GM12892 (cell line): ENCODE measurements at regions not wholly inside any gene's neighbourhood (a gene's known extent, or its start where the extent isn't known, plus 50 kb on each side); places are given as distances from the start of the nearest gene placed in this dataset.

ENCODE experiments used
- DNase-seq: peaks from one replicate; pipeline ENCODE4 v3.0.0; 2011; ENCODE audit not compliant: insufficient read length
- FAIRE-seq: peaks from 2 replicates; lab custom pipeline; 2011; peaks lifted over from hg19 to GRCh38; lab: Jason Lieb, UNC
- POLR2A ChIP-seq: IDR thresholded peaks from 2 replicates; pipeline ENCODE4 v1.6.1; 2011; ENCODE audit warnings: low read depth, low read length, control low read depth
- POLR2AphosphoS5 ChIP-seq: IDR thresholded peaks from 2 replicates; pipeline ENCODE4 v1.6.1; 2011; ENCODE audit warnings: low read depth, low read length, control low read depth
- TAF1 ChIP-seq: IDR thresholded peaks from 2 replicates; pipeline ENCODE4 v1.6.1; 2011; ENCODE audit warnings: low read depth, mild to moderate bottlenecking, control low read depth, low read length, borderline replicate concordance

DNA sequence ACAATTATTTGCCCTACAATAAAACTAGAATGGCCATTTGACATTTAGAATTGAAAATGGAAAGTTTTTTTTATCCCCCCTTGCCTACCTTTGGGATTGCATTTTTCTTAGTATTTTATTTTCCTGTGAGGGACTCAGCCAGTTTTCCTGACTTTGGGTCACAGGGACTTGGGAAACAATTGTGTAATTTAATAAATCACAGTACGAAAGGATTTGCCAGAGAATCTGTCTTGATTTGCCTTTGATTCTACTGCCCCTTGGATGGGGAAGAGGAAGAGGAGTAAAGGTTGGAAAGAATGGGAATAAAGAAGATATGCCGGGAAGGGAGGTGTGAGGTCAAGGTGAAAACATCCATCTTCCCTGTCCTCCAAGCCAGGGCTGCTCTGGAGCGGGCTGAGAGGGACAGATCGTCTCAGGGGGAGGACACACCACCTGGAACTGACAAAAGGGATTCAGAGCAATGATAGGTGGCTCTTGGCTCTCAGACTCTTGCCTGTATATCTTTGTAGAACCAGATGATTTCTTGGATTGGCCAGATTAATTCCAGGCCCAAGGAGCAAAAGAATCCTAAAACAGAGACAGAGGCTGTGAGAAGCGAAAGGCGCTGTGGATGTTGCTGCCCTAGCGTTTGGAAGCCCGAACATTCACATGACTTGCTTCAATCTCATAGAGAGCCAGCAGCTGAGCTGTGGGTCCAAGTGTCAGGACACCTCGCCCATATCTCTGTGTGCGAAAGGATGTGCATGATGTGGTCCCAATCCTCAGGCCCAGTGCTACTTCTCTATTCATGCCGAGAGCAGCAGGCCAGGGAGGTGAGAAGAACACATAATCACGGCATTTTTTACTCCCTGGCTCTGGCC is 50.3 kb upstream of the ZEB1 start:
- no peak for FAIRE-seq
- no peak for DNase-seq
- TF ChIP-seq POLR2AphosphoS5 (no peak), TAF1 (no peak), POLR2A (no peak)
